Adrenal gland (tissue), 5 donors: ENCODE measurements at regions not wholly inside any gene's neighbourhood (a gene's known extent, or its start where the extent isn't known, plus 50 kb on each side); places are given as distances from the start of the nearest gene placed in this dataset.

Experiments
- POLR2A ChIP-seq, 2 donors: fragments of 450-650 bp; IDR thresholded peaks; one replicate each; pipeline ENCODE4 v1.6.1; 2017; ENCODE audit warnings: antibody characterized with exemption in 2 of 2, mild to moderate bottlenecking in 2 of 2, moderate library complexity in 1 of 2
- TF ChIP-seq, protein P1 (sequence below), 6 experiments: fragments of 450-650 bp in 4 of 6; fragments of 200-600 bp in 2 of 6; sonication (generic) in 1 of 6; IDR thresholded peaks; 1 replicate in 5 of 6; 2 replicates in 1 of 6; pipeline versions ENCODE4 v1.5.1 to v1.8.0; 2016 to 2021; ENCODE audit warnings: antibody characterized with exemption in 6 of 6, mild to moderate bottlenecking in 2 of 6, moderate library complexity in 1 of 6
- donor health status: DM: no; HTN: no; CAD: no.

DNA sequence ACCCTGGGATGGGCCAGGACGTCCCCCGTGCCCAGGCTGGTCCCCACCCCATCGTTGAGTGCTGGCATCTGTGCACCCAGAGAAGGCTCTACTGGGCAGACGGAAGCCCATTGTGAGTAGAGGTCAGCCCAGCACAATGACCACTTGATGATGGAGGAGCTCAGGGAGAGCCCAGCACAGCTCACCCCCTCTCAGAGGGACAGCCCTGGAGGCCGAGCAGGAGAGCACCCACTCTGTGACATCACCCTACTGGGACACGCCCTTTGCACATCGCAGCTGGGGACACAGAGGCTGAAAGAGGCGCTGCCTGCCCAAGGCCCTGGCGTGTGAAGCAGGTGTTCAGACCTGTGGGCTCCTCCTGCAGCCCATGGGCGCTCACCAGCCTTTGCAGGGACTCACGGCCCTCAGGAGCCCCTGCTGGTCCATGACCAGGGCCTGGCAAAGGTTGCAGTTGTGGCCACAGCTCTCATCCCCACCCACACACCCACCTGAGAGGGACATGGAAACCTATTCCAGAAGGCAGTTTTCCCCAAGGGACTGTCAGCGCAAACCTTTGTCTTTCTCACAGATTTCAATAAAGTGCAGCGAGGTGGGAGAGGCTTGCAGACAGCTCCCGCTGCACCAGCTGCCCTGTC is 67.2 kb upstream of the PPP2R2D start:
- TF ChIP-seq, protein P1, sequence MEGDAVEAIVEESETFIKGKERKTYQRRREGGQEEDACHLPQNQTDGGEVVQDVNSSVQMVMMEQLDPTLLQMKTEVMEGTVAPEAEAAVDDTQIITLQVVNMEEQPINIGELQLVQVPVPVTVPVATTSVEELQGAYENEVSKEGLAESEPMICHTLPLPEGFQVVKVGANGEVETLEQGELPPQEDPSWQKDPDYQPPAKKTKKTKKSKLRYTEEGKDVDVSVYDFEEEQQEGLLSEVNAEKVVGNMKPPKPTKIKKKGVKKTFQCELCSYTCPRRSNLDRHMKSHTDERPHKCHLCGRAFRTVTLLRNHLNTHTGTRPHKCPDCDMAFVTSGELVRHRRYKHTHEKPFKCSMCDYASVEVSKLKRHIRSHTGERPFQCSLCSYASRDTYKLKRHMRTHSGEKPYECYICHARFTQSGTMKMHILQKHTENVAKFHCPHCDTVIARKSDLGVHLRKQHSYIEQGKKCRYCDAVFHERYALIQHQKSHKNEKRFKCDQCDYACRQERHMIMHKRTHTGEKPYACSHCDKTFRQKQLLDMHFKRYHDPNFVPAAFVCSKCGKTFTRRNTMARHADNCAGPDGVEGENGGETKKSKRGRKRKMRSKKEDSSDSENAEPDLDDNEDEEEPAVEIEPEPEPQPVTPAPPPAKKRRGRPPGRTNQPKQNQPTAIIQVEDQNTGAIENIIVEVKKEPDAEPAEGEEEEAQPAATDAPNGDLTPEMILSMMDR (IDR thresholded peaks at IDR 0.05), result no peak
- no peak for TF ChIP-seq POLR2A (IDR thresholded peaks at IDR 0.05)
